ENCODE measurements at regions not wholly inside any gene's neighbourhood (a gene's known extent, or its start where the extent isn't known, plus 50 kb on each side); places are given as distances from the start of the nearest gene placed in this dataset.

GRCh38 chr18:68323921-68324320 lies 391.0 kb downstream of the TMX3 start:
- DNase-seq, result no peak

- DNase-seq, result peak; percentile 40
These were observed 398.3 kb downstream of the TMX3 start for GRCh38 chr18:68316636-68317035.

GRCh38 chr18:68314403-68314802 lies 400.5 kb downstream of the TMX3 start:
- no peak for DNase-seq

- no peak for DNase-seq
These were observed 413.5 kb downstream of the TMX3 start for GRCh38 chr18:68301441-68301840.

- no peak for DNase-seq
These were observed 415.0 kb downstream of the TMX3 start for GRCh38 chr18:68299906-68300305.

- DNase-seq, result no peak
These were observed 416.6 kb downstream of the TMX3 start for GRCh38 chr18:68298330-68298729.

GRCh38 chr18:68288408-68288807 lies 426.5 kb downstream of the TMX3 start:
- no peak for DNase-seq

GRCh38 chr18:68284236-68284780 lies 430.6 kb downstream of the TMX3 start:
- DNase-seq, result no peak

- no peak for DNase-seq
These were observed 431.1 kb downstream of the TMX3 start for GRCh38 chr18:68283834-68284233.

GRCh38 chr18:68282232-68282631 lies 432.7 kb downstream of the TMX3 start:
- DNase-seq, result no peak

- peak; percentile 84 for DNase-seq
These were observed 439.3 kb downstream of the TMX3 start for GRCh38 chr18:68275616-68276015.

GRCh38 chr18:68270017-68270416 lies 444.9 kb downstream of the TMX3 start:
- no peak for DNase-seq

GRCh38 chr18:68267583-68267982 lies 447.3 kb downstream of the TMX3 start:
- peak; percentile 95 for DNase-seq

GRCh38 chr18:68263481-68263880 lies 451.4 kb downstream of the TMX3 start:
- peak; percentile 30 for DNase-seq

GRCh38 chr18:68262690-68263294 lies 452.1 kb downstream of the TMX3 start:
- peak; percentile 94 for DNase-seq

GRCh38 chr18:68256418-68257067 lies 458.4 kb downstream of the TMX3 start:
- DNase-seq, result no peak

- peak; percentile 45 for DNase-seq
These were observed 470.1 kb downstream of the TMX3 start for GRCh38 chr18:68244786-68245185.

- DNase-seq, result no peak
These were observed 473.0 kb downstream of the TMX3 start for GRCh38 chr18:68241881-68242280.

GRCh38 chr18:68234676-68235075 lies 480.2 kb downstream of the TMX3 start:
- DNase-seq, result no peak

GRCh38 chr18:68234131-68234530 lies 480.8 kb downstream of the TMX3 start:
- no peak for DNase-seq

- no peak for DNase-seq
These were observed 481.9 kb downstream of the TMX3 start for GRCh38 chr18:68233018-68233417.

GRCh38 chr18:68229351-68229750 lies 485.6 kb downstream of the TMX3 start:
- no peak for DNase-seq

GRCh38 chr18:68221111-68221724 lies 493.7 kb downstream of the TMX3 start:
- no peak for DNase-seq

- no peak for DNase-seq
These were observed 494.4 kb downstream of the TMX3 start for GRCh38 chr18:68220458-68220857.

Measured in HCEC 1CT (cell line).